PFSK-1 (cell line): ENCODE measurements at regions not wholly inside any gene's neighbourhood (a gene's known extent, or its start where the extent isn't known, plus 50 kb on each side); places are given as distances from the start of the nearest gene placed in this dataset.

Experiments
- FOXP2 ChIP-seq: optimal IDR thresholded peaks from 2 replicates; pipeline ENCODE3; 2011; ENCODE audit warnings: borderline replicate concordance, control low read depth, inconsistent platforms; ENCODE audit not compliant: insufficient read depth; ENCODE audit errors: extremely low read length, extremely low read depth
- POLR2AphosphoS5 ChIP-seq: IDR thresholded peaks from 2 replicates; pipeline ENCODE4 v1.6.1; 2012; ENCODE audit warnings: low read depth, mild to moderate bottlenecking, control low read depth, low read length, moderate library complexity
- TAF1 ChIP-seq: IDR thresholded peaks from 2 replicates; pipeline ENCODE4 v1.6.1; 2012; ENCODE audit warnings: low read length, control low read depth, borderline replicate concordance; ENCODE audit not compliant: insufficient read depth

DNA sequence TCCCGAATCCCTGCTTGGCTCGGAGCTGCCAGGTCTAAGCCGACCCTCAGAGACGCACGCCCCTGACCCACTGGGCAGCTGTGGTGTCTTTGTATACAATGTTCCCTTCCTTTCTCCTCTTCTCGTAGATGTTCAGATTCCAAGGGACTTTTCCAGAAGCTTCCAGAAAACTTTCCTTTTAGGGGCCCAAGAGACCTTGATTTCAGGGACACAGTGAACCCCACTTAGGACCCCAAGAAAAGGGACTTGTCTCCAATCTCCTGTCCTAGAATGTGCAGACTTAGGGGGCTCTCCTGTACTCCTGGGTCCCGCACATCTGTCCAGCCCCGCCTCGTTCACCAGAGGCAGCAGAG is 103.5 kb downstream of the EDN3 start:
- TF ChIP-seq POLR2AphosphoS5 = no peak
- TF ChIP-seq TAF1 = no peak
- TF ChIP-seq FOXP2 = no peak
